HepG2 (cell line): ENCODE measurements at regions not wholly inside any gene's neighbourhood (a gene's known extent, or its start where the extent isn't known, plus 50 kb on each side); places are given as distances from the start of the nearest gene placed in this dataset.

ENCODE experiments used
- ETV5 ChIP-seq: IDR thresholded peaks from 2 replicates; pipeline ENCODE4 v1.6.1; 2018; ENCODE audit warnings: missing biosample characterization, missing genetic modification reagents, inconsistent platforms, borderline replicate concordance
- HNRNPL ChIP-seq: fragments of 200-400 bp; formaldehyde crosslinking; IDR thresholded peaks from 2 replicates; pipeline ENCODE4 v1.6.1; 2017; ENCODE audit warnings: mild to moderate bottlenecking, low read depth, low read length
- KMT2B ChIP-seq: IDR thresholded peaks from 2 replicates; pipeline ENCODE4 v1.6.1; 2016; ENCODE audit warnings: missing genetic modification reagents, missing compliant biosample characterization
- NFE2 ChIP-seq: sonication (generic); formaldehyde crosslinking; IDR thresholded peaks from 2 replicates; pipeline ENCODE4 v1.4.0; 2020; ENCODE audit warnings: missing genetic modification reagents
- NR2C2 ChIP-seq: sonication (generic); formaldehyde crosslinking; IDR thresholded peaks from 2 replicates; pipeline ENCODE4 v1.4.0; 2020; ENCODE audit warnings: missing genetic modification reagents, mild to moderate bottlenecking, moderate library complexity, borderline replicate concordance
- SIX4 ChIP-seq: sonication (generic); formaldehyde crosslinking; IDR thresholded peaks from 2 replicates; pipeline ENCODE4 v1.4.0; 2020; ENCODE audit warnings: missing genetic modification reagents
- YEATS4 ChIP-seq: sonication (generic); formaldehyde crosslinking; IDR thresholded peaks from 2 replicates; pipeline ENCODE4 v1.4.0; 2020; ENCODE audit warnings: missing genetic modification reagents, borderline replicate concordance
- ZKSCAN1 ChIP-seq: fragments of 150-350 bp; IDR thresholded peaks from 2 replicates; pipeline ENCODE4 v1.6.1; 2014; ENCODE audit warnings: low read length
- ZNF329 ChIP-seq: sonication (generic); formaldehyde crosslinking; IDR thresholded peaks from 2 replicates; pipeline ENCODE4 v1.9.0; 2021; ENCODE audit warnings: low read depth, mild to moderate bottlenecking, missing genetic modification reagents

DNA sequence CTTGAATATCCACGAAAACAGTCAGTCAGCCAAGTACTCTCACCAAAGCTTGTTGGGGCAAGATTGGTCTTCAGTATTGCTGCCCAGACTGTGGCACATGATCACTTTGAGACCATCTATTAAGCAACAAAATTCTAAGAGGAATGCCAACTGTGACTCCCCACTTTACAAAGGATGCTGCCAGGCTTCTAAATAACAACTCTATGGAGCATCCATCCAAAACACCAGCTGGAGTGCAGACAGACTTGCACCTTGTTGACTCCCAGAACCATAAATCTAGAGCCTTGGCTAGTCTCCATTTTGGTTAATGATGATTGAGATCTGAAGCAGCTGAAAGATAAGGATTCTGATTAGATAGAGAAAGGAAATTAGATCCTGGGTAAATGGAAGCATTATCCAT, 132.8 kb downstream of the DIO2 start:
- TF ChIP-seq SIX4 (CRISPR knock-in tag) (no peak), KMT2B (CRISPR knock-in tag) (no peak), YEATS4 (CRISPR knock-in tag) (no peak), NR2C2 (CRISPR knock-in tag) (no peak), ZNF329 (CRISPR knock-in tag) (no peak), ETV5 (CRISPR knock-in tag) (no peak), NFE2 (no peak), HNRNPL (no peak), ZKSCAN1 (no peak)
